GM19324 (cell line): ENCODE measurements at regions not wholly inside any gene's neighbourhood (a gene's known extent, or its start where the extent isn't known, plus 50 kb on each side); places are given as distances from the start of the nearest gene placed in this dataset.
"Not testable (repeated sequence)": the region's sequence is repeated elsewhere in the genome, so short reads cannot be mapped to it uniquely, and the experiment has no call there.

ENCODE experiments used
- ATAC-seq: cut with Tn5 transposase; IDR thresholded peaks from one replicate; pipeline ENCODE4 v1.9.1; 2021; ENCODE audit warnings: mild to moderate bottlenecking, moderate library complexity; ENCODE audit not compliant: unreplicated experiment, low FRiP score

- no peak for ATAC-seq
Observed at GRCh38 chr1:213571843-213572242, 415.9 kb upstream of the PROX1 start.

- no peak for ATAC-seq
Observed at GRCh38 chr1:213572912-213573647, 414.7 kb upstream of the PROX1 start.

DNA sequence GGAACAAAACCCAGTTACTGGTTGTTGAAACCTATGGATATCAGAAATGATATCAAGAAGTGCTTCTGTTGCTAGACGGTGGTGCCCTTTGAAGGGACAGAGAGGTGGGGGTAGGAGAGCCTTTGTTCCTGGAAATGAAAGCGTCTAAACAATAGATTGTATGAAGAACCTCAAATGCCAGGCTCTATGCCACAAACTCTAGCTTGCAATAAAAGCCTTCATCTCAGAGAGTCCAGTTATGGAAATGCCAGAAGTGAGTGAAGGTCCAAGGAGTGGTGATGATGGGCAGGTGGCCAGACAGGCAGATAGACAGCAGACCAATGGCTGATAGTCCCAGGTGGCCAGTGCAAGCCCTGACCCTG is 414.1 kb upstream of the PROX1 start:
- no peak for ATAC-seq

- ATAC-seq, result no peak
Observed at GRCh38 chr1:213582976-213583567, 404.7 kb upstream of the PROX1 start.

DNA sequence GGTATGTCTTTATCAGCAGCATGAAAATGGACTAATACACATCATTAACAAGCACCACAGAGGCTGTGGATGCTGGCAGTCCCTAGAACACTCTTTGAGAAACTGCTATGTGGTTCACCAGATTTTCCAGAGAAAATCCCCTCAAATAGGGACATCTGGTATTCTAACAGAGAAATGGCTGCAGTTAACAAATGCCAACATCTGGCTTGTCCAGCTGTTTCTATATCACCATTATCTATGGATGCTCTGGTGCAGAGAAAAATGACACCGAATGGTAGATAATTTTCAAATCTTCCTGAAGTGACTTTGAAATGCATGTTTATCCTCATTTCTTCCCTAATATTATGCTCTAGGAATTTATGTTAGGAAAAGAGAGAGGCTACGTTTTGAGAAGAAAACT is 403.5 kb upstream of the PROX1 start:
- no peak for ATAC-seq

- no peak for ATAC-seq
Observed at GRCh38 chr1:213585402-213585801, 402.4 kb upstream of the PROX1 start.

DNA sequence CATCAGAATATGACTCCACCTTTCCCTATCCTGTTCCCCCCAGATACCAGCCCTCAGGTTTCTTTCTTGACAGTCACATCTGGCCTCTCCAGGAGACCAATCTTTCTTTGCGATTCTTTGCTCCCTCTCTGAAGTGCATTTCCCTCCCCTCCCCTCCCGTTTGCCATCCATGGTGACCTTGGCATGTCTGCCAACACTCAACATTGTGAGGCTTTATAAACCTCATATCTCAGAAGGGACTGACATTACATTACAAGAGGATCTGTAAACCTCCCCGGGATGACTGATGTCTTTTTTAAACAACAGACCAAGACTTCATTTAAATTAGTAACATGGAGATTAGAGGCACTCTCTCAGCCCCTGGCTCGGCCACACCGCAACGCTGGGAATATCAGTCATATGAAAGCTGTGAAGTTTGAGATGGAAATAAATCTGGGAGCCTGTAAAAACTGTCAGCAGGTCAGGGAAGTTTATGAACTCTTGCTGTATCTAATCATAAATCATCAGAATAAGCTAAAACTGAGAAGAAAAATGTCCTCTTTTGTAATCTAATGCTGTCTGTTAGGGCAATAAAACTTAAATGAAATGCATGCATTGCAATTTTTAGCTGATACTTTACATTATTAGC is 401.7 kb upstream of the PROX1 start:
- ATAC-seq, result no peak

GRCh38 chr1:213586587-213586972 is 401.2 kb upstream of the PROX1 start:
- ATAC-seq, result no peak

DNA sequence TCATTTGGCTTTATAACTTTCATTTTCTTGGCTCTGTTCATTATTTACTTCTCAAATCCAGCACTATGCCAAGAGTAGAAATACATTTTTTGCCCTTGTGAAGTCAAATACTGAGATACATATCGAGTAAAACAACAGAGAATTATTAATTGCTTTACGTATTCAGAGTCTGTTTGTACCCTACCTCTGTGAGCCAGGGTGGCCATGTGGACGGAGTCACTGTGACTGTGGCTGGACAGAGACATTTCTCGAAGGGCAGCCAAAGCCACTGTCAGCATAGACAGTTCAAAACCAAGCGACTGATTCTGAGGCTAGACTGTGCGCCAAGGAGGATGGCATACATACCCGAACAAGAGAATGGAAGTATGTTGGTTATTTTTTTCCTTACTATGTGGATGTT is 391.0 kb upstream of the PROX1 start:
- no peak for ATAC-seq

GRCh38 chr1:213598263-213598662 is 389.5 kb upstream of the PROX1 start:
- no peak for ATAC-seq

GRCh38 chr1:213600879-213601278 is 386.9 kb upstream of the PROX1 start:
- ATAC-seq, result no peak

DNA sequence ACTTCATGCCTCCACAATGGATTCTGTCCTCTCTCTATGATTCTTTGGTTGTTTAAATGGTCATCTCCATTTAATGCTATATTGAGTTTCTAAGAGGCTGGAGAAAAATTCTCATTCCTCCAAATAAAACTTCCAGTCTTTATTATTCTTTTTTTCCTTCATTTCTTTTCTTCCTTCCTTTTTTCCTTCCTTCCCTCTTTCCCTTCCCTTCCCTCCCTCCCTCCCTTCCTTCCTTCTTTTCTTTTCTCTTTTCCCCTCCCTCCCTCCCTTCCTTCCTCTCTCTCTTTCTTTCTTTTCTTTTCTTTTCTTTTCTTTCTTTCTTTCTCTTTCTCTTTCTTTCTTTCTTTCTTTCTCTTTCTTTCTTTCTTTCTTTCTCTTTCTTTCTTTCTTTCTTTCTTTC is 386.1 kb upstream of the PROX1 start:
- not testable (repeated sequence) for ATAC-seq

GRCh38 chr1:213602796-213603486 is 384.8 kb upstream of the PROX1 start:
- ATAC-seq, result no peak

- ATAC-seq, result no peak
Observed at GRCh38 chr1:213604477-213604876, 383.3 kb upstream of the PROX1 start.

DNA sequence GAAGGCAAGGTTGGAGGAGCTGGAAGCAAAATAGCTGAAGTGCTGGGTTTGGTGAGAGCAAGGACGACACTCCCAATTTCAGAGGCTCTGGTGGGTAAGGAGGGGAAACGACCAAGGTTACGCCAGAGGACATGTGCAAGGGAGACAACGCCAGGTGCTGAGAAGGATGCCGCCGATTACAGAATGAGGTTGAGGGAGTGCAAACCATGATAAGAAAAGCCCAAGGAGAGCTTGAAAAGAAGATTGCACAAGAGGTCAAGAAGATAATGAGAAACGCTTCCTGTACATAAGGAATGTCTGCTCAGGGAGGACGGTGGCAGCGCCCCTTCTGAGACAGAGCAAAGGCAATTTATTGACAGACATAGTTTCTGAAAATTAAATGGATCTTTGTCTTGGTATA is 382.0 kb upstream of the PROX1 start:
- ATAC-seq, result no peak

DNA sequence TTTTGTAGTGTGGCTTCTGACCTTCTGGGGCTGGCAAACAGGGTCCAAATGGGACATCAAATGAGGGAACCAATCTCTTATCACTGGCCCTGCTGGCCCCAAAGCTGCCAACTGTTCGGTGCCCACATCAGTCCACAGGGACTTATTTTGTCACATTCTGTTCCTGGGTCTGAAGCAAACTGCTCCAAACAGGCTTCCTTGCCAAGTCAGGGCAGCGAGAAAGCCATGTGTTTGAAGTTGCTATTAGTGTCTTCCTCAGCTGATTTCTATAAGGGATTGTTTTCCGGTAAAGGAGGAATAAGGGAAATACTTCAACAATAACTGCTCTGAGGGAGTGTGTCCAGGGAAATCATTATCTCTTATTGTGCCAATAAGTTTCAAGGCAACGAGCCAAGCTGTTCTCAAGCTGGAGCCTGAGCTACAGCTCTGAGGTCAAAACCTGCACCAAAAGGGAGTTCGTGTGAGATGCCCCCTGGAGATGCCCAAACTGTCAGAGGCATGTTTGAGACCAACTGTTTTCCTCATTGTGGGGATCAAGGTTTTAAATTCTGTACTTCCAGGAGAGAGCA is 381.4 kb upstream of the PROX1 start:
- no peak for ATAC-seq

GRCh38 chr1:213613549-213613948 is 374.2 kb upstream of the PROX1 start:
- no peak for ATAC-seq

DNA sequence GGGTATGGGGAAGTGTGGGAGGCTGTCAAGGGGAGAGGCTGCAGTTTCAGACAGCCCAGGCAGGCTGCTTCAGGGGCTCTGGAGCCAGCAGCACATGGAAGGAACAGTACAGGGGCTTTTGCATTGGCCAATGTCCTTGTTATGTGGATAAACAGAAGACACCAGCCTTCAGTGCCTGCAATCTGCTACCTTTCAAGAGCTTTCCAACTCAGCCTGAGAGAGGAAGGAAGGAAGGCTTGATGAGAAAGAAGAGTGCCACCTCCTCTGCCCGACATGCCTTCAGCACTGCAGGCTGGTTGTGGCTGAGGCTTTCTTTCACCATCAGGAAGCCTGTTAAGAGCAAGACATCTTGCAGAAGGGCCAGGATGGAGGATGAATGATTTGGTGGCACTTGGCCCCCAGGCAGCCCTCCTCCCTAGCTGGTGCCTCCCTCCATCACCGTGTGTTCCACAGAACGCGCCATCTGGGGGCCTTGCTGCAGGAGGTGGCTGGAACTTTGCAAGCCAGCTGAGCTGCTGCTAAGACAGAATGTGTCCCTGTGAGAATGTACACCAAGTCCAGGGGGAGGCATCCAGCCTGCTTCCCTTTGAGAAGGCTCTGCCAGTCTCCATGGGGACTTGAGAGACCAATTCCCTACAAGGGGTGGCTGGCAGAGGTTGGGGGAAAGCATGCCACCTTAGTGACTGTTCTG is 372.4 kb upstream of the PROX1 start:
- no peak for ATAC-seq

DNA sequence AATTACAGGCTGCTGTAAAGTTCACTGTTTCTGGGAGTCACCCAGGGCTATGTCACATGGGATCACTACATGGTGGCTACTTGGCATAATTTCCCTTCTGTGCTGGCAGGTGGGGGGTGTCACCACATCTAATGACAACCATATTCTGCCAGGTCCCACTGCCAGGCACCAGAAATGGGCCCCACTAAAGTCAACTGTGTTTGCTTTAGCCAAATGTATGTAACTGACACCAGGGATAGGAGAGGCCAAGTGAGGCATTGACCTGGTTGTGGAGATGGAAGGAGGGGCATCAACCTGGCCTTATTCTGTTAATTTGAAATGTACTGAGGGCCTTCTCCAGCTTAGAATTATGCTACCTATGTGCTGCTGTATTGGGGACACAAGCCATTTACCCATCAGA is 370.6 kb upstream of the PROX1 start:
- no peak for ATAC-seq

GRCh38 chr1:213618094-213618493 is 369.7 kb upstream of the PROX1 start:
- ATAC-seq, result no peak

- no peak for ATAC-seq
Observed at GRCh38 chr1:213619026-213619425, 368.7 kb upstream of the PROX1 start.
